ENCODE measurements at regions not wholly inside any gene's neighbourhood (a gene's known extent, or its start where the extent isn't known, plus 50 kb on each side); places are given as distances from the start of the nearest gene placed in this dataset.

DNA sequence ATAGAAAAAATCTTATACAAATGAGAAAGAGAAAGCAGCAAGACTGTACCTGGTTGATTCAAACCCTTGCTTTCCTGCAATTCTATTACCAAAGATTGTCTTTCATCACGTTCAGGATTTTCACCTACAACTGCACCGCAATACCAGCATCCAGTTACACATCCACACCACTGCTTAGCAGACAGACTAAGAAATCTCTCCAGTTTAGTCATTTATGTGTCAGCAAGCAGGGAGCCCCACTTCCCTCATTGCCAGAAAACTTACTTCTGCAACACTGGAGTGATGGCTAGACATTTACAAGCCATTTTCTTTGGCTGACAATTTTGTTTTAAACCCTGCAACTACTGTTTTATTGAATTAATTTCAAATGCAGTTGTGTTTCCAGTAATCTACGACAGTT is 359.6 kb upstream of the MEOX2 start:
- no peak for FAIRE-seq

DNA sequence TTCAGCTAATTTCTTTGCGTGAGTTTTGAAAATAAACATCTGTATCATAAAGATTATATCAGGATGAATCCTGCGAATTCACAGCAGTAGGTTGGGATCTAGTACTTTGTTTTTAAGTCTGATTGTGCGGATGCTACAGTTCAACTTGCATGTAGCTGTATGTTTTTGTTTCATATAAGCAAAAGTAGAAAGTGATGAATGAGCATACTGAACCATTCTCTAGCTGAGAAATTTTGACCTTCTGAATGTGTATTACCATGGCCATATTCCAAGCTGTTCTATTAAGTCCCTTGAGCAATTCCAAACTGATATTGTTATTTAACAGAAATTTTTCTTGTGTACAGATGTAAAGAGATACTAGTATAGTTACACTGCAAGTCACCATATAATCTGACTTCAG is 358.8 kb upstream of the MEOX2 start:
- no peak for FAIRE-seq

DNA sequence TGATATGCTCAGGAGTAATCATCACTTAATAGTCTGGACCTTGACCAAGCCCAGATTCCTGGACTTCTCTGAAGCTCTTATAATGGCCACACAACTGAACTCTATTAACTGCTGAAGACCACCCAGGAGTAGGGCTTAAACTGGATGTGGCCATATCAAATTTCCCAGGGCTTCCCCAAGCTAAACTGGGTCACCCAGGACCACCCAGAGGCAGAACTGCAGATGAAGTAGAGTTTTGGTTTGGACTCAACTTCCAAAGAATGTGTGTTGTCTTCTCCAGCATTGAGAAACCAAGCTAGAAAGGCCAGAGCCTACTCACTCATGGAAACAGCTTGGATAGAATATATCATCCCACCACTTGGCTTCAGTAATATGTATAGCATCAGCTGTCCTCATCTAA is 358.2 kb upstream of the MEOX2 start:
- FAIRE-seq, result no peak

DNA sequence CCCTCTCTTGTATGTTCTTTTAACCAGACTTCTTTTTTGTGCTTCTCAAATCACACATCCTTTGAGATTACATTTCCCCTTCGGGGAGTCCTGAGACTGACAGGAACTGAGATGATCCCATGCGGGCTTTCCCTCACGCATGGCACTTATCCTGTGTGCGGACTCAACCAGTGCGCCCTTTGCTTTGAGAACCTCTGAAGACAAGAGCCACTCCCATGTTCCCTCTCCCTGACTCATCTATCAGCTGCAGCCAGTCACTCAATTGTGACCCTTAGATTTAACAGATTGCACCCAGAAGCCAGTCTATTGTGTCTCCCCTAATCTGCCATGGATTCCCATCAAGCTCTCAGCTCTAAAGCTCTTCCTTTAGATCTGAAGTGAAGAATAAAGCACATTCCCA is 353.9 kb upstream of the MEOX2 start:
- no peak for FAIRE-seq

DNA sequence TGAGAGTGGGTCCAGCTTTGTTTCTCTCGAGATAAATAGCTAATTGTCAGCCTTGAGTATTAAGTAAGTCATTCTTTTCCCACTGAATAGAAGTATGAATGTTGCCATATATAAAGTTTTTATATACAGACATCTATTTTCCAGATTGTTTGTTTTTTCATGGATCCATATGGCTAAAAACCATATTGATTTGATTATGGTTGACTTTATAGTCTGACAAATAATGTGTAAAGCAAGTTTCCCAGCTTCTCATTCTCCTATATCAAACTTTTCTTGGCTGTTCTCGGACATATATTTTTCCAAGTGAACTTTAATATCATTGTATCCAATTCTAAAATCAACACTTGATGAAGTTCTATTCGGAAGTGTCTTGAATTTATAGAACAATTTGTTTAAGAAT is 352.4 kb upstream of the MEOX2 start:
- no peak for FAIRE-seq

DNA sequence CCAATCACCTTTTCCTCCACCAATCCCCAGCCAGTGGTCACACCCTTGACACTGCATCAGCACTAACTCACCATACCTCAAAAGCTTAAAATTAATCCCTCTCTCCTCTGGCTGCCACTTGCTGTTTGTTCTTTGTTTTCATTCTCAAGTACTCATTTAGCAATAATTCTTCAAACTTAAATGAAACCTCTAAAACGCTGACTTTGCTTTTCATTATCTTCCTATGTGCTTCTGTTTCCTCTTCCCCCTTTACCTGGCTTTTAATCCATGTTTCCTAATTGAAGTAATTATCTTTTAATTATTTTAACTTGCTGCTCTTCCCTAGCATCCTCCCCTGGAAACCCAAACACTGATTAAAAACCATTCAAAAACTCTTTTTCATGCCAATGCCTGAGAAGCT is 348.9 kb upstream of the MEOX2 start:
- FAIRE-seq, result no peak

DNA sequence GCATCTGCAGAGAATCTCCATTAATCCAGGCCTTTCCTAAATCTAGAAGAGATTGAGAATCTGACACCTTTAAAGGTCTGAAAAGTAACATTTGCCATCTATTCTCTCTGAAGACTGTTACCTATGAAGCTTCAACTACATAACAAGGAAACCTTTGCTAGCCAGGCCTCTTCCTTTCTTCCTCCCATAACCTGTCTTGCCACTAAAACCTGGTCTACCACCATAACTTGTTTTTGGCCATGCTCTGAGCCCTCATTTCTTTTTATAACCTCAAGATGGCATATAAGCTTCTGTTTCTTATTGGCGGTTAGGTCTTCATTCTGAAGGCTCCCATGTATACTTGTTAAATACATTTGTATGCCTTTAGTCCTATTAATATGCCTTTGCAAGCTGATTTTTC is 348.4 kb upstream of the MEOX2 start:
- FAIRE-seq, result no peak

DNA sequence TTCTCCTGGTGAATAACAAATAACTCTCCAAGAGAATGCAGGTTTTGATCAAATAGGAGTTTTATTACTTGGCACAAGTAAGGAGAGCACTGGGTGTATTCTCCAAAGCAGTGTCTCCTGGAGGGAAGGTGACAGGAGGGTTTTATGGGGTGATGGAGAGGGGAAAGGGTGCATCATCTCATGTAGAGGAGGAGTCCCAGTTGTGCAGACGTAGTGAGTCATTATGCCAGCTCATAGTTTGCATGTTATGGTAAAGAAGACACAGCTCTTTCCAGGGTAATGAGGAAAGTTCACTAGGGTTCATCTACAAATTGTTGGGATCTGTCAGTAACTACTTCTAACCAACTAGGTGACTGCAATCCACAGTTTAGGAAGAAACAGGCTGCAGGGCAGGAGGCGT is 347.9 kb upstream of the MEOX2 start:
- FAIRE-seq, result no peak

DNA sequence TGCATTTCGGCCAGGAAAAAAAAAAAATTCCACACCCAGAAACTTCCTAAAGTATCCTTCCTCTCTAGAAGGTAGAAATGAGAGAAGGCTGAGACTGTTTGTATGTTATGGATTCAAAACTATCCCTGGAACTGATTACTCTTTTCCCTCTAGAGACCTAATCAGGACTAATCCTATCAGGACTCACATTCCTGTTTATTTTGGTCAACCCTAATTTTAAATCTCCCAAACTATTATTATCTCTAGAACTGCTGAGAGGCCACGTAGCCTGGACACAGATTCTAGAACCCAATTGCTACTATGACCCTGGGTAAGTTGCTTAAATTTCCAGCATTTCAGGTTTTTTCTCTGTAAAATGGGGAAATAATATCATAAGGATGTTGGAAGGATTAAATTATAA is 346.8 kb upstream of the MEOX2 start:
- no peak for FAIRE-seq

DNA sequence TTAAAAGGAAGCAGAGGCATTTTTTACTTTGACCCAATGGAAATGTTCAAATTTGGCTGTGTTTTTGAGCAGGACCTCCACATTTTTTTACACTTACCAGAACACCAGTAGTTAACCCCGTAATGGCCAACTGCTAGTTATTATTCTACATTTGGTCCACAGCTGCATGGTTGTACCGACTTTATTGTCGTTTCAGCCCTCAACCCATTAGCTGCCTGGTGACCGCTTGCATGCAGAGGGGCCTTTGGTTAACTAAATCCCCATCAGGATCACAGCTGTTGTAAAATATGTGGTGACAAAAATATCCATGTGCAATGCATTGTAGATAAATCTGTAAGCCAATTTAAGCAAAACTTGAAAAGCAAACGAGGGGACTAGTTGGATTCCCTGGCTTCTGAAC is 342.2 kb upstream of the MEOX2 start:
- no peak for FAIRE-seq

DNA sequence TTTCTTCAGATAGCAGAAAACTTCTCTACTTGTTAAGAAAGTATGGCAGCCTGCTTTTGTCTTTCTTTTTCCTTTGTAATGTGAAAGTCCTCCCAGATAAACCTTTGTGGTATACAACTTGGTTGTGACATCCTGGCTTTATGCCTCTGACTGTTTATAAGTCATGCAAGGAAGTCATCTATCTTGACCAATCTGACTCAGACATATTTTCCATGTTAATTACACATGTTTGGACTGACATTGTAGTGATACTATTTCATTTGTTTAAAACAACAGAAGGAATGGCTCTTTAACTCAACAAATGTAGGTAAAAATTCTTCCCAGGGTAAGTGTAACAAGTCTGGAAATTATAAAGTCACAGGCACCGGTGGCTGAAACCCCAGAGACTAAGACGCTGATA is 341.6 kb upstream of the MEOX2 start:
- no peak for FAIRE-seq

DNA sequence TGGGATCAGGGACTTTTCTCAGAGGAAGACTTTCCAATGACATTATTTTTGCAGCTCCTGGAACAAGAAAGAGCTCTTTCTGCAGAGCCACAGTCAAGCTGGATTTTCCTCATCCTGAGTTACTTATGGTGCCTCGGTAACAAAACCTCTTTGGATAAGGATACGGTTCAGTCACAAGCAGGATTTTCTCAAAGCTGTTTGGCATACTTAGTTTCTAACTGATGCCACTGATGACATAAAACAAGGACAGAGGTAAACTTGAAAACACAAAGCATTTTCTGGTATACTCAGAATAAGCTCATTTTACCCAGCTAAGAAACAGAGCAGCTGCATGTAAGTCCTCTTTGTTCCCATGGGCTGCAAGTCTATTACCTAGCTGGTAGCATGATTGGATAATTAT is 340.9 kb upstream of the MEOX2 start:
- FAIRE-seq, result no peak

DNA sequence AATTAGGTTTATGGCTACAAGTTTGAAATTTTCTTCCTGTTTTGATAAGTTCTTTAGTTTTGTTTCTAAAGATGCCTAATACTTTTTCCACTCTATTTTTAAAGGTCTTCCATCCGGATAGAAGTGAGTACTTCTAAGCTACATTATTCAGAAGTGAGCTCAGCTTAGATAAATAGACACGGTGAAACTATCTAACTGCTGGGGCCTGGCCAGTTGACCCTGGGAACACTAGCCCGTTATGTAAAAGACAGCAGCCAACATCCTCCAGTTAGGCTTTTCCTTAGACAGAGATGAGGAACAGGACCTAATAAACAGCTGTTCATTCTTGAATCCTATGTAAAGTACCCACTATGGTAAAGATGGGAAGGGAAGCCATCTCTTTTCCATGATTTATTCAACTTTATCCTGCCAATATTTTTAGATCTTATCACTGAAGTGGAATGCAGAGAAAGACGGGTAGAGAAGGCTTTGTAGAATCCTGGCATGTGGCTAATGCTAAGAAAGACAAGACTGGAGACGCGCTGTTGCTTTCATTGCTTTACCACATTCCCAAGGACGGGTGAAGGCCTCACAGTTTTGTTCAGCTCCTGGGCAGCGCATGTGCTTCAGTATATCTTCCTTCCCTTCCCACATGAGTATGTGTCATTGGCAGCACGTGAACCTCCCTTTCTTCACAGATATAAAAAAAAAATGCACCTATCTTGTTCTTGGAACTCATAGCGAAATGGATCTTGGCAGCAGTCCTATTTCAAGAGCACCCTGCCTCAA is 340.0 kb upstream of the MEOX2 start:
- FAIRE-seq, result no peak

DNA sequence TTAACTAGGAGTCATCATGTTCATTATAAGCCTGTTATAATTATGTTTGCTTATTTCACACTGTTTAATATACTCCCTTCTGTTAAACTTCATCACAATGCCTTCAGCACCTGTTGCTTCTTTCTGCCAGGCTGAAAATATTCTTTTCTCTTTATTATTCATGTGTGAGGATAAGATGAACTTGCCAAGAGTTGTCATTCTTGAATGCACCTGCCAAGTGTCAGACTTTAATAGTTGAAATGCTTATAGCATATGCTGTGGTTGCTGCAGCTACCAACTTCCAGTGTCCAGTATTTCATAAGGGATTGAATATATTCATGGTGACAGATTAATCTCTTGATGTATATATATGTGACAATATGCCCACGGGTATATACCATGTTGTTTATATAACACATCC is 339.2 kb upstream of the MEOX2 start:
- no peak for FAIRE-seq

DNA sequence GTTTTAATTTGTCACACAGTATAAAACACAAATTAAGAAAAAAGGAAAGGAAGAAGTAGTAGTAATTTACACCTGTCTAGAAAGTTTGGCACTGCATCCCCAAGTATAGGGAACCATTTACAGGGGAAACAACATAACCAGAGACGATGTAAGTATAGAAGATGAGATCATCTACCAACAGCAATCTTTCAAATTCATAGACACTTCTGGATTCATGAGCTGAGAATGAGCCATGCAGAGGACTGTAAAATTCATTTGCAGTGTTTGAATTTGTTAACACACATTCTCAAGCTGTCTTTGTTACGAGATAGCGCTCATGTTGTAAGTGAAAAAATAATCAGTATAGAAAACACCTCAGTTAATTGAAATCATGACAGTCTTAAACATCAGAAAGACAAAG is 337.0 kb upstream of the MEOX2 start:
- no peak for FAIRE-seq

DNA sequence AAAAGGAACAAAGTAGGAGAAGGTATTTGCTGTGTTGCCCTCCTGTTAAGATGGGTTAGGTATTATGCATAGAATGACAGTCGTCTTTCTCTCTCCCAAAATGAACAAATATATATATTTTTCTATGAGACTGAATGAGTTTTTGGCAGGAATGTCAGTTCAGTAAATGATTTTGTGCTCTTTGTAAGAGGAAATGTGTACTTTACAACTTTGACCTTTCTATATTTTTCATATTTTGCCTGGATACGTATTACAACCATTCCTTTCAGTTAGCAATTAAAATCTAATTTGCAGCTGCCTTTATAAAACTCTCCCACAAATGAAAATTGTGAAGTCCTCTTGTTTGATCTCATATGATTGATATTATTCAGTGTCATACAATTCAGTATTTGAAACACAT is 336.6 kb upstream of the MEOX2 start:
- no peak for FAIRE-seq

DNA sequence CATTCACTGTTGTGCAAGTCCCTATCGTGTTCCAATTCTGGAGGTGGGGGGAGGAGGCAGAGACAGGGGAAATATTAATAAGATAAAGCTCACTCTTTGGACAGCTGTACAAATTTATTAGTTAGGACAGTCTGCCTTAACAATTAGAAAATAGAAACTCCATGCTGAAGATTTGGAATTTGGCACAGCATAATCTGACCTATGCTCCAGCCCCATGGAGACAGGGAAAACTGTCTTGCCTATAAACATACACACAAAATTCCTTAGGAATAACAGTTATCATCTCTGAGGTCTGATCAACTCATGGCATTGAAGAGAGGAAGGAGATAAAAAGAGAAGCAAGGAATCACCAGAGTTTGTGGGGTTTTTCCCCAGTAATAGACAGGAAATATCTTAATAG is 335.4 kb upstream of the MEOX2 start:
- FAIRE-seq, result no peak

DNA sequence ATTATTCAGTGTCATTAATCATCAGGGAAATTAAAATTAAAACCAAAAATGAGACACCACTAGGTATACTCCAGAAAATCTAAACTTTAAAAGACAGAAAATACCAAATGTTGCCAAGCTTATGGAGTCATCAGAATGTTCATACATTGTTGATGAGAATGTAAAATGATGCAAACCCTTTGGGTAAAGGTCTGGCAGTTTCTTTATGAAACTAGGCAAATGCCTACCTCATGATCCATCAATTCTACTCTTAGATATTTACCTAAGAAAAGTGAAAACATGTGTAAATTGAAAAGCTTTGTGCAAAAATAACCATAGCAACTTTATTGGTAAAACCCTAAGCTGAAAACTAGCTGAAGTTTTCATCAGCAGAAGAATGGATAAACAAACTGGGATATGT is 329.5 kb upstream of the MEOX2 start:
- no peak for FAIRE-seq

DNA sequence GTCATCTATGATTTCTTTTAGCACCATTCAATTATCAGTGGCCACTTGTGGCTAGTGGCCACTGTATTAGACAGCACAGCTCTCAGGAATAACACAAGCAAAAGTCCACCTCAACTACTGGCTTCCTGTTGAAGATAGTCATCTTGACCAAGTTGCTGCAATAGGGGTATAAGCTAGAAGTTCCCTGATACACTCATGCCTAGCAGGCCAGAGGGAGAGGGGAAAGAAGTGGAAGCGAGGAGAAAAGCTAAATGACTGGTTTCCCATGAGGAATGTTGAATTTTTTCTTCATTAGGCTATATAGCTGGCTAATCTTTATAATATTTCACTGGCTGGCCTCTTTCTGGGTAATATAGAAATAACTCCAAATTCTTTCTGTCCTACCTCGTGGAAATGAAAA is 327.5 kb upstream of the MEOX2 start:
- FAIRE-seq, result no peak

DNA sequence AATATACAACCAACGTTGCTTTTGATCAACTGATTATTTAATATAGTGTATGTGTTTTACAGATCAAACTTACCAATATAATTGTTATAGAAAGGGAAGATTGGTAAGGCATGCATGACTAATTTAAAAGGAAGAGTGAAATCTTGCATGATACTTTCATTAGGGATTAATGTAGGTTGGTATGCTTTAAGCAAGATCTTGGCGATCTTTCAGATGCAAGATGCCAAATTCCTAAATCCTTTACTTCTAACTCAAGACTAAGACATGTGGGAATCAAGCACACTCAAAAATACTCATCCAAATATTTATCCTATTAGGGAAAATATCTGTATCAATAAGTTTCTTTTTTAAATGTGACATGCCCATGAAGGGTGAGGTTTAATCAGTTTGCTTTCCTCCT is 321.4 kb upstream of the MEOX2 start:
- FAIRE-seq, result no peak

DNA sequence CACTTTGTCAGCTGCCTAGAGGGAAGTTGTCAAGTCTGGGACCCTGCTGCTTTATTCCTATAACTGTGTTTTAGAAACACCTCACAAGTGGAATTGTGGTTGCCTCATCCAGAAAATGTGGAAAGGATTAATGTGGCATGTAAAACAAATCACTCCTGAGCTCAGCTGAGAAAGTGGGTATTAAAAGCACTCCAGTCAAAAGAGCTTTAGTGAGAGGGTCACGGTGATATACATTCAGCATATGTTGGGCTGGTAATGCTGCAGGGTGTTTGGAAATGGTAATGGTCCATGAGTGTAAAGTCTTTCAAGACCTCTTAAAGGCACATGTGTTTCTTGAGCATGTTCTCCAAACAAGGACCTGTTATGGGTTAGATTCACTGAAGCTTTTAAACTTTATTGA is 318.2 kb upstream of the MEOX2 start:
- FAIRE-seq, result no peak

DNA sequence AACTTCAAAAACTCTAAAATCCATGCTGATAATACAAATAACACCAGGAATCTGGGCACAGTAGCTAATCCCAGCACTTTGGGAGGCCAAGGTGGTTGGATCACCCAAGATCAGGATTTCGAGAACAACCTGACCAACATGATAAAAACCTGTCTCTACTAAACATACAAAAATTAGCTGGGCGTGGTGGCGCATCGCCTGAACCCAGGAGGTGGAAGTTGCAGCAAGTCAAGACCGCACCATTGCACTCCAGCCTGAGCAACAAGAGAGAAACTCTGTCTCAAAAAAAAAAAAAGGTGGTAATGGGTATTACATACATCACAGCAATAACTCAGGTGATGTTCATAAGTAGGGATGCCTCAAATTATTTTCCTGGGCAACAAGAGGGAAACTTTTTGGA is 315.0 kb upstream of the MEOX2 start:
- FAIRE-seq, result no peak

DNA sequence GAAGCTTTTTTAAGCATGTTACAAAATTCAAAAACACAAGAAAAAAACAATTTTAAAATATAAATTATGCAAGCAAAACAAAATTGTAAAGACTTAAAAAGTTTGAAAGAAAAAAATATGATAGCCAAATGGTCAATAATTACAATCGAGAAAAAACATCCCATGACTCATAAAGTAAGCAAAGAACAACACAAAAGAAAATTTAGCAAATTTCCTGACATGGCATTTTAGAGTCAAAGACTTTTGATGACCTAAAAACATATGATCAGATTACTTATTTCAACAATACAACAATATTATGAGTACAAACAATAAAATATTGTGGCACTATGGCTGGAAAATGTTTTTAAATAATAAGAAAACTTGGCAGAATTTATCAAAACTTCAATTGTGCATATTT is 312.1 kb upstream of the MEOX2 start:
- FAIRE-seq, result peak; percentile 77

DNA sequence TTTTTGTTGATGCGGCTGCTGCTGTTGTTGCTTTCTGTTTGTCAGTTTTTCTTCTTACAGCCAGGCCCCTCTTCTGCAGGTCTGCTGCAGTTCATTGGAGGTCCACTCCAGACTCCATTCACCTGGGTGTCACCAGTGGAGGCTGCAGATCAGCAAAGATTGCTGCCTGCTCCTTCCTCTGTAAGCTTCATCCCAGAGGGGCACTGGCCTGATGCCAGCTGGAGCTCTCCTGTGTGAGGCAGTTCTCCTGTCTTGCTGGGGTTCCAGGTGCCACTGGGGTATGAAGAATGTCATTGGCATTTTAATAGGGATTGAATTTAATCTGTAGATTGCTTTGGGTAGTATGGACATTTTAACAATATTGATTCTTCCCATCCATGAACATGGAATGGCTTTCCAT is 308.5 kb upstream of the MEOX2 start:
- no peak for FAIRE-seq

DNA sequence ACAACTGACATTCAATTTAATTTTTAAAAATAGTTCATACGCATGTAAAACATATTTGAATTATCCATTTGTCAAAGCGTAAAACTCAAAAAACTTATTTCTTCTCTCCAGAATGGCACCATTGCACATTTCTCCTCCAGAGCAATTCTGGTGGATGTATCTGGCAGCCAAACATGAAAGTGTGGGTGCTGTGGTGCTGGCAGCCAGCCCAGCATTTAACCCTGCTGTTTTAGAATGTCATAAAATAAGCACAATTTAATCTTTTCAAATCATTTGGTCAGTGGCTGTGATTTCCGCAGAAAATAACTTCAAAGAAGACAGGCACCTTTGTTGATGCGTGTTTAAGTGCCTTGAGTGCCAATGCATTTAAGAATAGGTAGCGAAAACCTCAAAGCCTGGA is 302.7 kb upstream of the MEOX2 start:
- FAIRE-seq, result no peak

Measured in endometrium (tissue), 2 donors.